Upper lobe of left lung (tissue), 4 donors: ENCODE measurements at regions not wholly inside any gene's neighbourhood (a gene's known extent, or its start where the extent isn't known, plus 50 kb on each side); places are given as distances from the start of the nearest gene placed in this dataset.

Experiments used
- POLR2A ChIP-seq, 4 donors: fragments of 450-650 bp; IDR thresholded peaks; one replicate each; pipeline ENCODE4 v1.5.1; 2016 to 2017; ENCODE audit warnings: antibody characterized with exemption in 4 of 4, mild to moderate bottlenecking in 2 of 4
- POLR2AphosphoS5 ChIP-seq, 2 donors: sonication (generic); formaldehyde crosslinking; IDR thresholded peaks; one replicate each; pipeline ENCODE4 v1.5.1; 2017; ENCODE audit warnings: antibody characterized with exemption in 2 of 2
- TF ChIP-seq, protein P1 (sequence below), 6 experiments: fragments of 450-650 bp in 4 of 6; fragments of 200-600 bp in 2 of 6; sonication (generic) in 2 of 6; IDR thresholded peaks; one replicate each; pipeline ENCODE4 v1.5.1; 2016 to 2019; ENCODE audit warnings: antibody characterized with exemption in 6 of 6

DNA sequence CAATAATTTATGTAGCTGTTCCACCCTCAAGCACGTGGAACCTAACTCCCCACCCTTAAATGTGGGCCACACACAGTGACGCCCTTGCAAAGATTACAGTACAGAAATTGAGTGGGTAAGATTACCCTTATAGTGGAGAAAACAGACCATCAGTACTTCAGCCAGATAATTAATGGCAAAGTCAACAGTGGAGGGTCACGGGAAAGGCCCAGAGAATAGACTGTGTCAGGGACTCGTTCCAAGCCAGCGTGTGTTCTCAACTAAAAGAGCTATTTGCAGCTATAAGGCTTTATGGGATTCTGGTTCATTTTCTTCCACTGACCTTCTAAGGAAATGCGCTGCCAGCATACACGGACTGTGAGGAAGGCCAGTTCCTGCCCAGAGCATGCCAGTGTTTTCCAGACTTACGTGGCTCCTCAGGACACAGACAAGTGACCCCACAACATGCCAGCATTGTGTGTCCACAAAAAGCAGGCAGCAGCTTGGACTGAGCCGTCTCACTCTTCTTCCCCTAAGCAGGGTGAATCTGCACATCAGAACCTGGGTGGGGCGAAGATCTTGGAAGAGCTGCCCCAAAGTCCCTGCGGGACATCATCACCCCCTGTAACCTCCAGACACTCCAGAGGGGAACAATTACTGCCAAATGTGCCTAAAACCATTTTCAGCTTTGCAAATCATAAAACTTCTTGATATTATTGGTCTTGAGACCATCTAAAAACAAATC is 428.5 kb downstream of the OCA2 start:
- TF ChIP-seq POLR2A (IDR thresholded peaks at IDR 0.05) (no peak), POLR2AphosphoS5 (IDR thresholded peaks at IDR 0.05) (no peak)
- TF ChIP-seq, protein P1, sequence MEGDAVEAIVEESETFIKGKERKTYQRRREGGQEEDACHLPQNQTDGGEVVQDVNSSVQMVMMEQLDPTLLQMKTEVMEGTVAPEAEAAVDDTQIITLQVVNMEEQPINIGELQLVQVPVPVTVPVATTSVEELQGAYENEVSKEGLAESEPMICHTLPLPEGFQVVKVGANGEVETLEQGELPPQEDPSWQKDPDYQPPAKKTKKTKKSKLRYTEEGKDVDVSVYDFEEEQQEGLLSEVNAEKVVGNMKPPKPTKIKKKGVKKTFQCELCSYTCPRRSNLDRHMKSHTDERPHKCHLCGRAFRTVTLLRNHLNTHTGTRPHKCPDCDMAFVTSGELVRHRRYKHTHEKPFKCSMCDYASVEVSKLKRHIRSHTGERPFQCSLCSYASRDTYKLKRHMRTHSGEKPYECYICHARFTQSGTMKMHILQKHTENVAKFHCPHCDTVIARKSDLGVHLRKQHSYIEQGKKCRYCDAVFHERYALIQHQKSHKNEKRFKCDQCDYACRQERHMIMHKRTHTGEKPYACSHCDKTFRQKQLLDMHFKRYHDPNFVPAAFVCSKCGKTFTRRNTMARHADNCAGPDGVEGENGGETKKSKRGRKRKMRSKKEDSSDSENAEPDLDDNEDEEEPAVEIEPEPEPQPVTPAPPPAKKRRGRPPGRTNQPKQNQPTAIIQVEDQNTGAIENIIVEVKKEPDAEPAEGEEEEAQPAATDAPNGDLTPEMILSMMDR (IDR thresholded peaks at IDR 0.05): no peak
